GM12878 (cell line): ENCODE measurements at regions not wholly inside any gene's neighbourhood (a gene's known extent, or its start where the extent isn't known, plus 50 kb on each side); places are given as distances from the start of the nearest gene placed in this dataset.

ENCODE experiments used
- ATAC-seq: fragments of 200-7000 bp; cut with Tn5 transposase; 3 replicates; pipeline ENCODE4 v1.9.1; 2020; ENCODE audit warnings: mild to moderate bottlenecking, moderate library complexity
- BruUV-seq: library from RNA; stranded (reverse); fragments of 400-500 nt; replicated peaks from 2 replicates; lab custom pipeline; 2021; lab: Mats Ljungman, UMichigan
- CTCF ChIA-PET: fragments of 300-600 bp; sonication (Branson Sonifier 250); formaldehyde crosslinking; extraction: SDS; loops from one replicate; lab custom pipeline; 2021; ENCODE audit warnings: inconsistent platforms; lab: Yijun Ruan, JAX
- POLR2A ChIA-PET: fragments of 350-600 bp; formaldehyde crosslinking; extraction: SDS; loops from one replicate; lab custom pipeline; 2021; ENCODE audit warnings: inconsistent platforms; lab: Charles Lee
- RAD21 ChIA-PET: fragments of 300-600 bp; sonication (Branson Sonifier 250); formaldehyde crosslinking; loops from one replicate; lab custom pipeline; 2023; ENCODE audit warnings: antibody characterized with exemption; ENCODE audit not compliant: unreplicated experiment; lab: Charles Lee
- SMC1A ChIA-PET: fragments of 300-600 bp; sonication (Branson Sonifier 250); formaldehyde crosslinking; loops from one replicate; lab custom pipeline; 2023; ENCODE audit not compliant: unreplicated experiment, uncharacterized antibody; lab: Charles Lee
- DNase-seq: peaks from one replicate; pipeline ENCODE4 v3.0.0-alpha.2; 2011; ENCODE audit warnings: low read depth, low spot score
- FAIRE-seq: peaks from 3 replicates; lab custom pipeline; 2011; peaks lifted over from hg19 to GRCh38; lab: Jason Lieb, UNC
- H2AFZ ChIP-seq: 2 replicates; pipeline ENCODE4 v1.6.0; 2011; ENCODE audit warnings: low read depth, low read length, control low read depth; ENCODE audit not compliant: control insufficient read depth
- H3K27ac ChIP-seq: 2 replicates; pipeline ENCODE4 v1.5.1; 2011; ENCODE audit warnings: control low read depth; ENCODE audit not compliant: control insufficient read depth, insufficient read depth
- H3K27me3 ChIP-seq, 2 experiments: replicated peaks in 1 of 2; 2 replicates each; pipeline versions ENCODE4 v1.6.0 to v1.6.1; 2011; ENCODE audit warnings: low read length in 1 of 2; ENCODE audit not compliant: control insufficient read depth in 2 of 2, insufficient read depth in 2 of 2
- H3K36me3 ChIP-seq, 2 experiments: 2 replicates each; pipeline ENCODE4 v1.5.1; 2011; ENCODE audit warnings: low read length in 1 of 2; ENCODE audit not compliant: control insufficient read depth in 2 of 2, insufficient read depth in 2 of 2
- H3K4me1 ChIP-seq: 2 replicates; pipeline ENCODE4 v1.6.1; 2011; ENCODE audit warnings: mild to moderate bottlenecking, low read length, moderate library complexity, mixed read lengths; ENCODE audit not compliant: control insufficient read depth, insufficient read depth
- H3K4me2 ChIP-seq: 2 replicates; pipeline ENCODE4 v1.6.0; 2011; ENCODE audit warnings: control low read depth; ENCODE audit not compliant: control insufficient read depth, insufficient read depth
- H3K4me3 ChIP-seq: fragments of 200-600 bp; sonication (generic); 2 replicates; pipeline ENCODE4 v1.5.1; 2016
- H3K79me2 ChIP-seq: 2 replicates; pipeline ENCODE4 v1.6.0; 2011; ENCODE audit warnings: low read length; ENCODE audit not compliant: control insufficient read depth, insufficient read depth
- H3K9ac ChIP-seq: 2 replicates; pipeline ENCODE4 v1.8.0; 2011; ENCODE audit warnings: low read length, control low read depth, mixed read lengths; ENCODE audit not compliant: control insufficient read depth, insufficient read depth
- H3K9me3 ChIP-seq: replicated peaks from 3 replicates; pipeline ENCODE4 v1.5.1; 2011; ENCODE audit warnings: mild to moderate bottlenecking, low read length; ENCODE audit not compliant: control insufficient read depth, insufficient read depth
- H4K20me1 ChIP-seq: 2 replicates; pipeline ENCODE4 v1.6.0; 2011; ENCODE audit not compliant: control insufficient read depth, insufficient read depth
- CTCF ChIP-seq, 3 experiments: IDR thresholded peaks in 2 of 3; conservative IDR thresholded peaks in 1 of 3; 2 replicates each; pipeline ENCODE4 v1.5.1; 2011; ENCODE audit warnings: low read depth in 3 of 3, low read length in 3 of 3, mild to moderate bottlenecking in 3 of 3, control low read depth in 2 of 3, moderate library complexity in 2 of 3, inconsistent platforms in 1 of 3, mixed read lengths in 1 of 3; ENCODE audit not compliant: control insufficient read depth in 2 of 3, insufficient read depth in 1 of 3; ENCODE audit errors: extremely low read depth in 1 of 3
- EED ChIP-seq: sonication (generic); IDR thresholded peaks from 2 replicates; pipeline ENCODE4 v1.6.1; 2016; ENCODE audit warnings: antibody characterized with exemption, low read depth
- EGR1 ChIP-seq, 2 experiments: IDR thresholded peaks; 1 replicate in 1 of 2; 2 replicates in 1 of 2; pipeline ENCODE4 v1.6.1; 2011 to 2012; ENCODE audit warnings: low read depth in 2 of 2, low read length in 2 of 2, borderline replicate concordance in 1 of 2, mild to moderate bottlenecking in 1 of 2, moderate library complexity in 1 of 2
- EZH2 ChIP-seq: IDR thresholded peaks from 2 replicates; pipeline ENCODE4 v1.6.1; 2012; ENCODE audit warnings: low read depth, mild to moderate bottlenecking, control low read depth, inconsistent platforms, low read length, borderline replicate concordance; ENCODE audit not compliant: control insufficient read depth
- SPI1 ChIP-seq: IDR thresholded peaks from 2 replicates; pipeline ENCODE4 v1.6.1; 2011; ENCODE audit warnings: low read depth, mild to moderate bottlenecking, low read length, moderate library complexity, borderline replicate concordance; ENCODE audit not compliant: insufficient read depth
- SREBF2 ChIP-seq: IDR thresholded peaks from 2 replicates; pipeline ENCODE4 v1.6.1; 2012; ENCODE audit warnings: mild to moderate bottlenecking, low read length
- TCF7 ChIP-seq: IDR thresholded peaks from 2 replicates; pipeline ENCODE4 v1.6.1; 2014; ENCODE audit warnings: antibody characterized with exemption, borderline replicate concordance
- WGBS: methylation state at CpG from one replicate; pipeline ENCODE4 v1.1.6; 2016; ENCODE audit warnings: low lambda C conversion rate; ENCODE audit not compliant: insufficient replicate concordance, insufficient coverage; ENCODE audit errors: missing lambda C conversion rate; 5-methylcytosine and 5-hydroxymethylcytosine counted together
- in situ Hi-C: fragments of 300-500 bp; cut with MboI; formaldehyde crosslinking; loops from 9 replicates; pipeline ENCODE4 v1.14.3; 2018; ENCODE audit warnings: mixed read lengths
- intact Hi-C: fragments of 100-400 bp; cut with micrococcal nuclease; formaldehyde crosslinking; loops from one replicate; pipeline ENCODE4 v1.14.2; 2022; ENCODE audit not compliant: unreplicated experiment
- TF ChIP-seq, protein P1 (sequence below): fragments of 450-650 bp; conservative IDR thresholded peaks from 2 replicates; pipeline ENCODE4 v1.6.1; 2017; ENCODE audit warnings: mild to moderate bottlenecking, moderate library complexity
- TF ChIP-seq, protein P2 (sequence below): IDR thresholded peaks from 2 replicates; pipeline ENCODE4 v1.6.1; 2011; ENCODE audit warnings: mild to moderate bottlenecking, low read depth, low read length, moderate library complexity; ENCODE audit not compliant: insufficient replicate concordance

GRCh38 chrX:114165537-114165936, 418.3 kb upstream of the HTR2C start:
- H3K27ac ChIP-seq = no peak overlapping the region
- WGBS = 93% methylated on average over 3 of the region's 3 CpGs
- no peak overlapping the region for H3K9ac ChIP-seq
- no peaks in the 10 kb centered on the region for H3K27me3 ChIP-seq
- ATAC-seq (no peak), DNase-seq (no peak)
- no peaks in the 10 kb centered on the region for H4K20me1 ChIP-seq
- BruUV-seq = no TSS peak
- in situ Hi-C loops = no loop called here
- TF ChIP-seq SREBF2 = no peak
- TF ChIP-seq, all 136 proteins: peak for 0
- RAD21 ChIA-PET = no interaction called here
- FAIRE-seq = no peak
- POLR2A ChIA-PET = no interaction called here
- no peaks in the 10 kb centered on the region for H3K4me1 ChIP-seq
- SMC1A ChIA-PET = no interaction called here
- no peak overlapping the region for H2AFZ ChIP-seq
- intact Hi-C loops = no loop called here
- no peaks in the 10 kb centered on the region for H3K36me3 ChIP-seq
- CTCF ChIA-PET = interaction anchor here (0.7 kb wide), 1 partner anchor 12 kb away, joined by 3 read pairs; no protein-coding TSS in a partner anchor
- no peaks in the 10 kb centered on the region for H3K9me3 ChIP-seq
- no peak overlapping the region for H3K4me2 ChIP-seq
- no peak overlapping the region for H3K4me3 ChIP-seq
- no peaks in the 10 kb centered on the region for H3K79me2 ChIP-seq

DNA sequence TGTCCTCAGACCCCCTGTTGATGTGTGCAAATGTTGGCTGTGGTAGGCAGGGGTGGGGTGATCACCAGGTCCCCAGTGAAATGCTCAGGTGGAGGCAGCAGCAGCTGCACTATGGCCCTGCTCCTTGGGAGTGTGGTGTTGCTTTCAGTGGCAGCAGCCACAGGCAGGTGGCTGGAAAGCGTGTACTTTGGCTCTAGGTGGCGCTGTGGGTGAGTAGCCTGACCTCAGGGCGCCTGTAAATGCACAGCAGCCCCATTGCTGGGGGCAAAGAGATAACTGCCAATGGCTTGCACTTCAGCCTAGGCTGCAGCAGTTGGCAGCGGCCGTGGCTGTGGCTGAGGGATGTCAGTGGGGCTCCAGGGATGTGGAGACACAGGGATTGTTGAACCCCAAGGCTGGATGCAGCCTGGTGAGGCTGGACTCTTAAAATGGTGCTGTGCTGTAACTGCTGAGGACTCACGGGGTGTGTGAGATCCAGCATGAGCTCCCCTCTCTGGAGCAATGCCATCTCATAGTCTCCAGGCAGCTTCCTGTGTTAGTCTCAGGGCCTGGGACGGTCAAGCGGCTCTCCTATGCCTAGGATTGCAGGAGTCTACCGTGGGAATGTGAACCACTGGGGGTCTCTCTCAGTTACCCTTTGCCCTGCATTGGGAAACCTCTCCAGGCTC, 421.7 kb upstream of the HTR2C start:
- no peak for FAIRE-seq
- Histone ChIP-seq H3K27me3 (no peaks in the 10 kb centered on the region), H3K79me2 (no peaks in the 10 kb centered on the region), H3K4me3 (no peak overlapping the region), H3K36me3 (no peaks in the 10 kb centered on the region), H3K4me1 (no peaks in the 10 kb centered on the region), H3K4me2 (no peak overlapping the region), H3K9ac (no peak overlapping the region), H4K20me1 (no peaks in the 10 kb centered on the region), H3K9me3 (no peaks in the 10 kb centered on the region), H3K27ac (no peak overlapping the region), H2AFZ (no peak overlapping the region)
- POLR2A ChIA-PET = no interaction called here
- ATAC-seq = peak; percentile 54; the same call in 2 of the 3 replicates
- 11% methylated on average over 9 of the region's 9 CpGs for WGBS
- intact Hi-C loops = no loop called here
- RAD21 ChIA-PET = no interaction called here
- in situ Hi-C loops = no loop called here
- BruUV-seq = no TSS peak
- TF ChIP-seq EED (no peak), TCF7 (no peak), SPI1 (no peak), EZH2 (no peak), EGR1 (IDR thresholded peaks at IDR 0.05; ENCODE audit: borderline replicate concordance in 1 of 2, low read depth in 2 of 2, low read length in 2 of 2) (no peak), CTCF (IDR thresholded peaks at IDR 0.05 in 2 of 3, conservative IDR thresholded peaks at IDR 0.05 in 1 of 3; ENCODE audit: control insufficient read depth in 2 of 3, extremely low read depth in 1 of 3, insufficient read depth in 1 of 3, low read depth in 3 of 3, low read length in 3 of 3) (peak in 2 of 3 experiments; percentile 4 to 15; a peak in 1 of 6 replicates)
- TF ChIP-seq, protein P1, sequence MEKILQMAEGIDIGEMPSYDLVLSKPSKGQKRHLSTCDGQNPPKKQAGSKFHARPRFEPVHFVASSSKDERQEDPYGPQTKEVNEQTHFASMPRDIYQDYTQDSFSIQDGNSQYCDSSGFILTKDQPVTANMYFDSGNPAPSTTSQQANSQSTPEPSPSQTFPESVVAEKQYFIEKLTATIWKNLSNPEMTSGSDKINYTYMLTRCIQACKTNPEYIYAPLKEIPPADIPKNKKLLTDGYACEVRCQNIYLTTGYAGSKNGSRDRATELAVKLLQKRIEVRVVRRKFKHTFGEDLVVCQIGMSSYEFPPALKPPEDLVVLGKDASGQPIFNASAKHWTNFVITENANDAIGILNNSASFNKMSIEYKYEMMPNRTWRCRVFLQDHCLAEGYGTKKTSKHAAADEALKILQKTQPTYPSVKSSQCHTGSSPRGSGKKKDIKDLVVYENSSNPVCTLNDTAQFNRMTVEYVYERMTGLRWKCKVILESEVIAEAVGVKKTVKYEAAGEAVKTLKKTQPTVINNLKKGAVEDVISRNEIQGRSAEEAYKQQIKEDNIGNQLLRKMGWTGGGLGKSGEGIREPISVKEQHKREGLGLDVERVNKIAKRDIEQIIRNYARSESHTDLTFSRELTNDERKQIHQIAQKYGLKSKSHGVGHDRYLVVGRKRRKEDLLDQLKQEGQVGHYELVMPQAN = no peak
- TF ChIP-seq, protein P2, sequence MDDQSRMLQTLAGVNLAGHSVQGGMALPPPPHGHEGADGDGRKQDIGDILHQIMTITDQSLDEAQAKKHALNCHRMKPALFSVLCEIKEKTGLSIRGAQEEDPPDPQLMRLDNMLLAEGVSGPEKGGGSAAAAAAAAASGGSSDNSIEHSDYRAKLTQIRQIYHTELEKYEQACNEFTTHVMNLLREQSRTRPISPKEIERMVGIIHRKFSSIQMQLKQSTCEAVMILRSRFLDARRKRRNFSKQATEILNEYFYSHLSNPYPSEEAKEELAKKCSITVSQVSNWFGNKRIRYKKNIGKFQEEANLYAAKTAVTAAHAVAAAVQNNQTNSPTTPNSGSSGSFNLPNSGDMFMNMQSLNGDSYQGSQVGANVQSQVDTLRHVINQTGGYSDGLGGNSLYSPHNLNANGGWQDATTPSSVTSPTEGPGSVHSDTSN = no peak
- SMC1A ChIA-PET = no interaction called here
- CTCF ChIA-PET = no interaction called here
- DNase-seq = no peak
